Lower lobe of right lung (tissue), 2 donors: ENCODE measurements at regions not wholly inside any gene's neighbourhood (a gene's known extent, or its start where the extent isn't known, plus 50 kb on each side); places are given as distances from the start of the nearest gene placed in this dataset.
"Not testable (repeated sequence)": the region's sequence is repeated elsewhere in the genome, so short reads cannot be mapped to it uniquely, and the experiment has no call there.

Experiments used
- ATAC-seq, 2 donors: fragments of 200-7000 bp; cut with Tn5 transposase; one replicate each; pipeline ENCODE4 v1.9.1; 2020 to 2022; ENCODE audit warnings: mild to moderate bottlenecking in 2 of 2, moderate library complexity in 2 of 2
- DNase-seq: peaks from one replicate; pipeline ENCODE4 v3.0.0-alpha.2; 2020
- H3K27ac ChIP-seq: fragments of 200-600 bp; one replicate; pipeline ENCODE4 v1.8.0; 2022
- H3K27me3 ChIP-seq: fragments of 200-600 bp; one replicate; pipeline ENCODE4 v1.8.0; 2022; ENCODE audit warnings: low read depth
- H3K36me3 ChIP-seq: fragments of 200-600 bp; one replicate; pipeline ENCODE4 v1.8.0; 2022; ENCODE audit warnings: mild to moderate bottlenecking
- H3K4me1 ChIP-seq: fragments of 200-600 bp; one replicate; pipeline ENCODE4 v1.8.0; 2022
- H3K4me3 ChIP-seq: fragments of 200-600 bp; one replicate; pipeline ENCODE4 v1.8.0; 2022; ENCODE audit warnings: mild to moderate bottlenecking
- H3K9me3 ChIP-seq: fragments of 200-600 bp; one replicate; pipeline ENCODE4 v1.8.0; 2022
- intact Hi-C: fragments of 100-400 bp; cut with DNase I; formaldehyde crosslinking; loops from one replicate; pipeline ENCODE4 v1.11.0; 2022
- TF ChIP-seq, protein P1 (sequence below): fragments of 200-600 bp; IDR thresholded peaks from one replicate; pipeline ENCODE4 v1.8.0; 2022; ENCODE audit warnings: antibody characterized with exemption, mild to moderate bottlenecking
- donor health status: DM: no; HTN: yes; CAD: no; lungs with severe emphysema.

DNA sequence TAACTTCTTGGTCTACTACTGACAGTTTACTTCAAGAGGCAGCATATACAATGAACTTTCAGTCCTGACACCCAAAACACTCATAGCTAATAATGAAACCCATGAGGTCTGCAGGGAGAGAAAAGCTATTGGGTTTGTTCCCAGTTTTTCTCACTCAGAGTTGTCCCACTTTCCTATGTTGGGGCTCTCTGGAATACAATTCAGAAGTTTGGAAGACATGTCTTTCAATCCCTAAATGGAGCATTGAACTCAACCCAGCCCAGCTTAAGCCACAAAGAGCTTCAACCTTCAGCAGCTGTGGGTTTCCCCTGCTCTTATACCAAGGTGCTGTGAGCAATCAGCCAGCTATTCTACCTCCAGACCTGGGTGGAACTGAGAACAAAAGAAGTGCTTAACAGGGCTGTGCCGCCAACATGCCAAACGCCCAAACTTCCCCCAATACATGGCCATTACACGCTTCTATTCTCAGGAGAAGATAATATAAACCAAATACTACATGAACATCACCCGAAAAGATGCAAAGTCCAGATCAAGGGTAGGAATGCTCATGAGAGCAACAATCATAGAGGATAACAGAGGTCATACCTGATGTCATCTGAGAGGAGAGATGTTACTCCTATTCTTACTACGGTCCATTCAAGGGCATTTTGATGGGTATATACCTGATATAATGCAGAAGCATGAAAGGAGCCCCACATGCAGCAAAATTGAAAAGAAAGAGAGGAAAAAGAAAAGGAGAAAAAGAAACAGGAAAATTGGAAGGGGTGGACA is 131.2 kb upstream of the TGFBR2 start:
- H3K4me3 ChIP-seq = no peak overlapping the region
- H3K9me3 ChIP-seq = no peaks in the 10 kb centered on the region
- H3K27me3 ChIP-seq = no peaks in the 10 kb centered on the region
- DNase-seq (no peak), ATAC-seq (no peak)
- H3K4me1 ChIP-seq = peaks cover 58% of the 10 kb centered on the region
- no peaks in the 10 kb centered on the region for H3K36me3 ChIP-seq
- TF ChIP-seq, protein P1, sequence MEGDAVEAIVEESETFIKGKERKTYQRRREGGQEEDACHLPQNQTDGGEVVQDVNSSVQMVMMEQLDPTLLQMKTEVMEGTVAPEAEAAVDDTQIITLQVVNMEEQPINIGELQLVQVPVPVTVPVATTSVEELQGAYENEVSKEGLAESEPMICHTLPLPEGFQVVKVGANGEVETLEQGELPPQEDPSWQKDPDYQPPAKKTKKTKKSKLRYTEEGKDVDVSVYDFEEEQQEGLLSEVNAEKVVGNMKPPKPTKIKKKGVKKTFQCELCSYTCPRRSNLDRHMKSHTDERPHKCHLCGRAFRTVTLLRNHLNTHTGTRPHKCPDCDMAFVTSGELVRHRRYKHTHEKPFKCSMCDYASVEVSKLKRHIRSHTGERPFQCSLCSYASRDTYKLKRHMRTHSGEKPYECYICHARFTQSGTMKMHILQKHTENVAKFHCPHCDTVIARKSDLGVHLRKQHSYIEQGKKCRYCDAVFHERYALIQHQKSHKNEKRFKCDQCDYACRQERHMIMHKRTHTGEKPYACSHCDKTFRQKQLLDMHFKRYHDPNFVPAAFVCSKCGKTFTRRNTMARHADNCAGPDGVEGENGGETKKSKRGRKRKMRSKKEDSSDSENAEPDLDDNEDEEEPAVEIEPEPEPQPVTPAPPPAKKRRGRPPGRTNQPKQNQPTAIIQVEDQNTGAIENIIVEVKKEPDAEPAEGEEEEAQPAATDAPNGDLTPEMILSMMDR = no peak
- intact Hi-C loops = no loop called here
- no peak overlapping the region for H3K27ac ChIP-seq

GRCh38 chr3:30475809-30476178 is 130.6 kb upstream of the TGFBR2 start:
- peaks cover 62% of the 10 kb centered on the region for H3K4me1 ChIP-seq
- no peaks in the 10 kb centered on the region for H3K36me3 ChIP-seq
- ATAC-seq (no peak), DNase-seq (no peak)
- H3K9me3 ChIP-seq = no peaks in the 10 kb centered on the region
- TF ChIP-seq, protein P1 = no peak
- peak overlapping the region; percentile 1 for H3K27ac ChIP-seq
- no peak overlapping the region for H3K4me3 ChIP-seq
- intact Hi-C loops = no loop called here
- H3K27me3 ChIP-seq = no peaks in the 10 kb centered on the region

- H3K27me3 ChIP-seq = no peaks in the 10 kb centered on the region
- H3K36me3 ChIP-seq = no peaks in the 10 kb centered on the region
- peaks cover 57% of the 10 kb centered on the region for H3K4me1 ChIP-seq
- H3K9me3 ChIP-seq = no peaks in the 10 kb centered on the region
- DNase-seq (no peak), ATAC-seq (peak; percentile 48 to 84)
- H3K4me3 ChIP-seq = no peak overlapping the region
- intact Hi-C loops = no loop called here
- H3K27ac ChIP-seq = peak overlapping the region; percentile 1
- TF ChIP-seq, protein P1 = no peak
Measured at GRCh38 chr3:30476368-30477084, 129.9 kb upstream of the TGFBR2 start.

GRCh38 chr3:30477149-30477921 is 129.1 kb upstream of the TGFBR2 start:
- intact Hi-C loops = no loop called here
- Histone ChIP-seq H3K4me3 (no peak overlapping the region), H3K27me3 (no peaks in the 10 kb centered on the region), H3K4me1 (peaks cover 49% of the 10 kb centered on the region), H3K36me3 (no peaks in the 10 kb centered on the region), H3K9me3 (no peaks in the 10 kb centered on the region), H3K27ac (no peak overlapping the region)
- ATAC-seq (no peak), DNase-seq (no peak)
- TF ChIP-seq, protein P1 = no peak

DNA sequence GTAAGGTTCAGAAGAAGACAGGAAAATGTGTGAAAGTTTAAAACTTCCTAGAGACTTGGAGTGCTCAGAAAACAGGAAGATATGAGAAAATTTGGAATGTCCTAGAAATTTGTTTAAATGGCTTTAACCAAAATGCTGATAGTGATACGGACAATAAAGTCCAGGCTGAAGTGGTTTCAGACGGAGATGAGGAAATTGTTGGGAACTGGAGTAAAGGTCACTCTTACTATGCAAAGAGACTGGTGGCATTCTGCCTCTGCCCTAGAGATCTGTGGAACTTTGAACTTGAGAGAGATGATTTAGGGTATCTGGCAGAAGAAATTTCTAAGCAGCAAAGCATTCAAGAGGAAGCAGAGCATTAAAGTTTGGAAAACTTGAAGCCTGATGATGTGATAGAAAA is 126.7 kb upstream of the TGFBR2 start:
- DNase-seq, ATAC-seq: not testable (repeated sequence)

DNA sequence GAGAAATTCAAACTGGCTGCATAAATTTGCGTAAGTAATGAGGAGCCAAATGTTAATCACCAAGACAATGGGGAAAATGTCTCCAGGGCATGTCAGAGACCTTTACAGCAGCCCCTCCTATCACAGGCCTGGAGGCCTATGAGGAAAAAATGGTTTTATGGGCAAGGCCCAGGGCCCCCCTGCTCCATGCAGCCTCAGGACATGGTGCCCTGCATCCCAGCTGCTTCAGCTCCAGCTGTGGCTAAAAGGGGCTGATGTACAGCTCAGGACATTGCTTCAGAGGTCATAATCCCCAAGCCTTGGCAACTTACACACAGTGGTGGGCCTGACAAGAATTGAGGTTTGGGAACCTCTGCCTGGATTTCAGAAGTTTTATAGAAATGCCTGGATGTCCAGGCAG is 126.2 kb upstream of the TGFBR2 start:
- intact Hi-C loops, H3K27me3 ChIP-seq, H3K36me3 ChIP-seq, DNase-seq, ATAC-seq, H3K9me3 ChIP-seq, H3K4me3 ChIP-seq: not testable (repeated sequence)
- H3K27ac ChIP-seq = peak overlapping the region; percentile 22
- peaks cover 42% of the 10 kb centered on the region for H3K4me1 ChIP-seq

More for the DNA sequence above, 126.7 kb upstream of the TGFBR2 start:
- peaks cover 42% of the 10 kb centered on the region for H3K4me1 ChIP-seq
- intact Hi-C loops, H3K27me3 ChIP-seq, H3K9me3 ChIP-seq, H3K36me3 ChIP-seq, H3K4me3 ChIP-seq: not testable (repeated sequence)
- peak overlapping the region; percentile 42 for H3K27ac ChIP-seq
